HG03432 (cell line): ENCODE measurements at regions not wholly inside any gene's neighbourhood (a gene's known extent, or its start where the extent isn't known, plus 50 kb on each side); places are given as distances from the start of the nearest gene placed in this dataset.
"Not testable (repeated sequence)": the region's sequence is repeated elsewhere in the genome, so short reads cannot be mapped to it uniquely, and the experiment has no call there.

Source experiments
- ATAC-seq: cut with Tn5 transposase; IDR thresholded peaks from one replicate; pipeline ENCODE4 v1.9.1; 2021; ENCODE audit warnings: mild to moderate bottlenecking, moderate library complexity; ENCODE audit not compliant: unreplicated experiment

GRCh38 chr6:103820148-103820547, 1039.6 kb downstream of the HACE1 start:
- ATAC-seq: no peak

DNA sequence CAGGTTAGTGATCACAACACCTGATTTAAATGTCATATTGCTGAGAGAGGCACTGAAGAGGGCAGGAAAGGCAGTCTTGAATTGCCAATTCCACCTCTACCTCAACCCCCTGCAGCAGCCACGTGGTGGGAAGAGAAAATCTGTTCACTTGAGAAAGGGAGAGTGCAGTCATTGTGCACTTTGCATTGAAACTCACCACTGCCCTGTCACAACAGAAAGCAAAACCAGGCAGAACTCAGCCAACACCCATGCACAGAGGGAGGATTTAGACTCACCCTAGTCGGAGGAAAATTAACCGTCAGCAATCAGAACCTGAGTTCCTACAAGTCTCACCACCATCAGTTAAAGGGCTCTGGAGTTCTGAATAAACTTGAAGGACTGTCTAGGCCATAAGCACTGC, 1040.2 kb downstream of the HACE1 start:
- ATAC-seq: no peak

DNA sequence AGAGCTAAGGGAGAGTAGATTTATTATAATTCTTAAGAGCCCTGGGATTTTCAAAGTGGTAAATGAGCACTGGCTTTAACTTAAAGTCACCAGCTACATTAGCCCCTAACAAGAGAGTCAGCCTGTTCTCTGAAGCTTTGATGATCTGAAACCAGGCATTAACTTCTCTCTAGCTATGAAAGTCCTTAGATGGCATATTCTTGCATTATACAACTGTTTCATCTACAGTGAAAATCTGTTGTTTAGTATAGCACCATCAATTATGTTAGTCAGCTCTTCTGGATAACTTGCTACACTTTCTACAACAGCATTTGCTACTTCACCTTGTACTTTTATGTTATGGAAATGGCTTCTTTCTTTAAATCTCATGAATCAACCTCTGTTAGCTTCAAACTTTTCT, 1046.7 kb downstream of the HACE1 start:
- no peak for ATAC-seq

DNA sequence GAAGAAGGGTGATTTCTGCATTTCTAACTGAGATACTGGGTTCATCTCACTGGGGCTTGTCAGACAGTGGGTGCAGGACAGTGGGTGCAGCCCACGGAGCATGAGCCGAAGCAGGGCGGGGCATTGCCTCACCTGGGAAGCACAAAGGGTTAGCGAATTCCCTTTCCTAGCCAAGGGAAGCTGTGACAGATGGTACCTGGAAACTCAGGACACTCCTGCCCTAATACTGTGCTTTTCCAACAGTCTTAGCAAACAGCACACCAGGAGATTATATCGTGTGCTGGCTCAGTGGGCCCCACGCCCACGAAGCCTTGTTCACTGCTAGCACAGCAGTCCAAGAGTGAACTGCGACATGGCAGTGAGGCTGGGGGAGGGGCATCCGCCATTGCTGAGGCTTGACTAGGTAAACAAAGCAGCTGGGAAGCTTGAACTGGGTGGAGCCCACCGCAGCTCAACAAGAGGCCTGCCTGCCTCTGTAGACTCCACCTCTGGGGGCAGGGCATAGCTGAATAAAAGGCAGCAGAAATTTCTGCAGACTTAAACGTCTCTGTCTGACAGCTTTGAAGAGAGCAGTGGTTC, 1057.7 kb downstream of the HACE1 start:
- ATAC-seq: not testable (repeated sequence)

GRCh38 chr6:103799971-103800670, 1059.6 kb downstream of the HACE1 start:
- ATAC-seq: no peak

- no peak for ATAC-seq
Measured at GRCh38 chr6:103798166-103798565, 1061.6 kb downstream of the HACE1 start.

- ATAC-seq: no peak
Measured at GRCh38 chr6:103797738-103798137, 1062.0 kb downstream of the HACE1 start.

GRCh38 chr6:103791458-103791857, 1068.3 kb downstream of the HACE1 start:
- no peak for ATAC-seq

- ATAC-seq: no peak
Measured at GRCh38 chr6:103784117-103784516, 1075.6 kb downstream of the HACE1 start.

GRCh38 chr6:103783329-103783728, 1076.4 kb downstream of the HACE1 start:
- no peak for ATAC-seq

DNA sequence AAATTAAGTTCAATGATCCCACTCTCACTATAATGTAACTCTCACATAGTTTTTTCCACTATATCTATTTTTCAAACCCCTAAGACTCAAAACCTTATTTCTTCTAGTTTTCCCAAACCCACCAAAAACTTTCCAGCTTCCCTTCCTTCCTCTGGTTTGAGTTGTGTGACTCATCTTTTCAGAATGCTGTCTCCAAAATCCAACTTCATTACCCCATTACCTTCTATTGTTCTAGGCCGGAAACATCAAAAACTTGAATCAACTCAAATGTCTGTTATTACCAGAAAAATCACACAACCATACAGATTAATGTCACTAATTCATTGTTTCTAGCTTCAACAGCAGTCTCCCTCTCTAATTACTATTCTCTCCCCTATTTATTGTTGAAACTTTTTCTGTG, 1090.3 kb downstream of the HACE1 start:
- ATAC-seq: no peak

DNA sequence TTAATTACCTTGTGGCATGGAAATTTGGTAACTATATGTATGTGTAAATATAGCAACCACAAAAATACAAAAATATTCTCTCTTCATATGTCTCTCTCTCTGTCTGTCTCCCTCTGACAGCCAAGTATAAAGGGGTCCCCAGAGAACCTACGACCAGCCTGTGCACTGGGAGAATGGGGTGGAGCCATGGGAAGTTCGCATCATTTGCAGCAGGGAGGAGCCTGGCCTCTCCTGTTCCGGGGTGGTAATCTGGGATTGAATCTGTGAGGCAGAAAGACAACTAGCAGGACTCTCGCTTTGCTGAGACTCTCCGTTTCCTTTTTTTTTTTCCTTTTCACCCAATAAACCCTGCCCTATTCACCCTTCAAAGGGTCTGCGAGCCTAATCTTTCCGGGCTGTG, 1109.1 kb downstream of the HACE1 start:
- ATAC-seq: no peak

DNA sequence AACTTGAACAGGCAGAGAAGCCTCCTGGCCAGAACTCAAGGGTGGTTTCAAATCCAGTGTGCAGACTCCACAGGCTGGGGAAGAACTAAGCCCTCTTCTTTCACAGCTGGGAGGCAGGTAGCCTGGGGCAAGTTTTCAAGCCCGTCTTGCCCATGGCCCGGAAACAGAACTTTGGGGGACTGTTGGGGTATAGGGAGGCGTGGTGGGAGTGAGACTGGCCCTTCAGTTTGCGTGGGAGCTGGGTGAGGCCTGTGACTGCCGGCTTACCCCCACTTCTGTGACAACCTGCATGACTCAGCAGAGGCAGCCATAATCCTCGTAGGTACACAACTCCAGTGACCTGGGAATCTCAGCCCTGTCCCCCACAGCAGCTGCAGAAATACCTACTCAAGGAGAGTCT, 1125.7 kb downstream of the HACE1 start:
- no peak for ATAC-seq

GRCh38 chr6:103729658-103730057, 1130.1 kb downstream of the HACE1 start:
- no peak for ATAC-seq

- peak; percentile 86 for ATAC-seq
Measured at GRCh38 chr6:103723438-103724322, 1136.0 kb downstream of the HACE1 start.

- no peak for ATAC-seq
Measured at GRCh38 chr6:103722683-103723082, 1137.0 kb downstream of the HACE1 start.

GRCh38 chr6:103721923-103722322, 1137.8 kb downstream of the HACE1 start:
- ATAC-seq: no peak

GRCh38 chr6:103720393-103720792, 1139.3 kb downstream of the HACE1 start:
- no peak for ATAC-seq

DNA sequence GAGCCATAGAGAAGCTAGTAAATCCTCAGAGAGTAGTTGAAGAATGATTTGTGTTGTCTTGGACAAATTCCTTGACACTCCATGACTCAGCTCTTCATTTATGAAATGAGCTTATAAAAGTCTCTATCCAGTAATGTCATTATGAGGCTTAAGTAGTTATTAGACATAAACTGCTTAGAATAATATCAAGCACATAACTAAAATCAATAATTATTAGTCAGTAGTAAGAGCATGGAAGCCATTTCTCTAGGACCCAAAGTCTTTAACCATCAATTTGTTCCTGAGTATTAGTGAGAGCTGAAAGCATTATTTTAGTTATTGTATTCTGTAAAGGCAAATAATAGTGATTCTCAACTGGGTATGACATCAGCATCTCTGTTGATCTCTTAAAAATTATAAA, 1140.2 kb downstream of the HACE1 start:
- ATAC-seq: no peak

DNA sequence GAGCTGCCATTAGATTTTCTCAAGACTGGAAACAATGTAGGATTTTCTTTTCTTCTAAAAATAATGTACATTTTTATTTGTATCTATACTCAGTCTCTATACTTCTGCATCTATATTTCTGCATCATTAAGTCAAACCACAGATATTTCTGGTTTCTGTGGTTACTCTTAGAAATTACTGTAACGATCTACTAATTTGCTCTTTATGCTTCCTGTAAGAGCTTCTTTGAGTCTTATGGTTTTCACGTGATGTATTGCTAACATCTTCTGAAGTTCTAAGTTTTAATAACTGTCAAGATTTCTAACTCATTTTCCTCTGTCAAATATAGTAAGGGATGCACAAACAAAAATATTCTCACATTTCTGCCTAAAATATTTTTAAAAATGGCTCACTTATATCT, 1144.5 kb downstream of the HACE1 start:
- no peak for ATAC-seq

DNA sequence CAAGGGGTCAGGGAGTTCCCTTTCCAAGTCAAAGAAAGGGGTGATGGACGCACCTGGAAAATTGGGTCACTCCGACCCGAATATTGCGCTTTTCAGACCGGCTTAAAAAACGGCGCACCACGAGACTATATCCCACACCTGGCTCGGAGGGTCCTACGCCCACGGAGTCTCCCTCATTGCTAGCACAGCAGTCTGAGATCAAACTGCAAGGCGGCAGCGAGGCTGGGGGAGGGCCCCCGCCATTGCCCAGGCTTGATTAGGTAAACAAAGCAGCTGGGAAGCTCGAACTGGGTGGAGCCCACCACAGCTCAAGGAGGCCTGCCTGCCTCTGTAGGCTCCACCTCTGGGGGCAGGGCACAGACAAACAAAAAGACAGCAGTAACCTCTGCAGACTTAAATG, 1150.5 kb downstream of the HACE1 start:
- not testable (repeated sequence) for ATAC-seq
